Smooth muscle cell (in vitro differentiated cells): ENCODE measurements at regions not wholly inside any gene's neighbourhood (a gene's known extent, or its start where the extent isn't known, plus 50 kb on each side); places are given as distances from the start of the nearest gene placed in this dataset.

Experiments
- DNase-seq: peaks from one replicate; lab custom pipeline; 2025; ENCODE audit not compliant: unreplicated experiment; lab: John Stamatoyannopoulos, UW
- H2AFZ ChIP-seq: fragments of 200-600 bp; sonication (generic); 2 replicates; pipeline ENCODE4 v1.6.0; 2016; ENCODE audit warnings: antibody characterized with exemption, low read depth, mild to moderate bottlenecking
- H3F3A ChIP-seq: fragments of 200-600 bp; sonication (generic); 2 replicates; pipeline ENCODE4 v1.6.0; 2017; ENCODE audit warnings: antibody characterized with exemption, low read depth
- H3K27ac ChIP-seq: fragments of 200-600 bp; sonication (generic); 2 replicates; pipeline ENCODE4 v1.5.1; 2016; ENCODE audit warnings: low read depth, mild to moderate bottlenecking
- H3K27me3 ChIP-seq: fragments of 200-600 bp; sonication (generic); 2 replicates; pipeline ENCODE4 v1.6.1; 2016; ENCODE audit warnings: low read depth, mild to moderate bottlenecking
- H3K36me3 ChIP-seq: fragments of 200-600 bp; sonication (generic); 2 replicates; pipeline ENCODE4 v1.5.1; 2016; ENCODE audit warnings: low read depth
- H3K4me1 ChIP-seq: fragments of 200-600 bp; sonication (generic); 2 replicates; pipeline ENCODE4 v1.5.1; 2016; ENCODE audit warnings: low read depth
- H3K4me2 ChIP-seq: fragments of 200-600 bp; sonication (generic); 2 replicates; pipeline ENCODE4 v1.6.0; 2016; ENCODE audit warnings: mild to moderate bottlenecking
- H3K4me3 ChIP-seq: fragments of 200-600 bp; sonication (generic); 2 replicates; pipeline ENCODE4 v1.5.1; 2016; ENCODE audit warnings: mild to moderate bottlenecking
- H3K79me2 ChIP-seq: fragments of 200-600 bp; sonication (generic); 2 replicates; pipeline ENCODE4 v1.6.0; 2016; ENCODE audit warnings: low read depth, mild to moderate bottlenecking
- H3K9ac ChIP-seq: fragments of 200-600 bp; sonication (generic); 2 replicates; pipeline ENCODE4 v1.6.0; 2016; ENCODE audit warnings: low read depth
- H3K9me3 ChIP-seq: fragments of 200-600 bp; sonication (generic); replicated peaks from 2 replicates; pipeline ENCODE4 v1.5.1; 2016; ENCODE audit warnings: low read depth
- H4K20me1 ChIP-seq: fragments of 200-600 bp; sonication (generic); 2 replicates; pipeline ENCODE4 v1.6.0; 2016; ENCODE audit warnings: low read depth
- CTCF ChIP-seq: fragments of 200-600 bp; sonication (generic); IDR thresholded peaks from 2 replicates; pipeline ENCODE4 v1.5.1; 2017; ENCODE audit warnings: borderline replicate concordance, mild to moderate bottlenecking, antibody characterized with exemption; ENCODE audit not compliant: insufficient read depth, poor library complexity, severe bottlenecking
- WGBS: methylation state at CpG from one replicate; pipeline ENCODE4 v1.1.7; 2016; ENCODE audit warnings: low lambda C conversion rate; 5-methylcytosine and 5-hydroxymethylcytosine counted together

GRCh38 chr14:82354126-82354525, 820.5 kb upstream of the SEL1L start:
- H3K79me2 ChIP-seq, result no peaks in the 10 kb centered on the region
- H3K9ac ChIP-seq, result no peak overlapping the region
- no peaks in the 10 kb centered on the region for H4K20me1 ChIP-seq
- H3K9me3 ChIP-seq, result no peaks in the 10 kb centered on the region
- H3K36me3 ChIP-seq, result no peaks in the 10 kb centered on the region
- no peak overlapping the region for H2AFZ ChIP-seq
- no peak overlapping the region for H3K4me3 ChIP-seq
- TF ChIP-seq CTCF, result no peak
- no peak overlapping the region for H3K4me2 ChIP-seq
- no peak for DNase-seq
- no peaks in the 10 kb centered on the region for H3F3A ChIP-seq
- no peaks in the 10 kb centered on the region for H3K27me3 ChIP-seq
- no peak overlapping the region for H3K27ac ChIP-seq
- no peaks in the 10 kb centered on the region for H3K4me1 ChIP-seq

GRCh38 chr14:82359201-82359600, 825.5 kb upstream of the SEL1L start:
- H3K4me3 ChIP-seq, result no peak overlapping the region
- no peaks in the 10 kb centered on the region for H3F3A ChIP-seq
- H3K27me3 ChIP-seq, result no peaks in the 10 kb centered on the region
- no peaks in the 10 kb centered on the region for H3K4me1 ChIP-seq
- H3K9ac ChIP-seq, result no peak overlapping the region
- H3K27ac ChIP-seq, result no peak overlapping the region
- H3K79me2 ChIP-seq, result no peaks in the 10 kb centered on the region
- no peak overlapping the region for H2AFZ ChIP-seq
- WGBS, result 68% methylated on average over 3 of the region's 3 CpGs
- no peaks in the 10 kb centered on the region for H3K9me3 ChIP-seq
- no peaks in the 10 kb centered on the region for H4K20me1 ChIP-seq
- no peak for DNase-seq
- H3K36me3 ChIP-seq, result no peaks in the 10 kb centered on the region
- no peak for TF ChIP-seq CTCF
- no peak overlapping the region for H3K4me2 ChIP-seq

- H3K36me3 ChIP-seq, result no peaks in the 10 kb centered on the region
- no peaks in the 10 kb centered on the region for H3K79me2 ChIP-seq
- no peak overlapping the region for H3K9ac ChIP-seq
- no peaks in the 10 kb centered on the region for H4K20me1 ChIP-seq
- no peak for DNase-seq
- no peaks in the 10 kb centered on the region for H3K9me3 ChIP-seq
- TF ChIP-seq CTCF, result no peak
- H3F3A ChIP-seq, result no peaks in the 10 kb centered on the region
- H3K4me1 ChIP-seq, result no peaks in the 10 kb centered on the region
- H3K4me2 ChIP-seq, result no peak overlapping the region
- no peaks in the 10 kb centered on the region for H3K27me3 ChIP-seq
- no peak overlapping the region for H3K4me3 ChIP-seq
- H2AFZ ChIP-seq, result no peak overlapping the region
- no peak overlapping the region for H3K27ac ChIP-seq
These were observed 828.8 kb upstream of the SEL1L start for GRCh38 chr14:82362452-82362851.

- Histone ChIP-seq H3K4me2 (no peak overlapping the region), H4K20me1 (no peaks in the 10 kb centered on the region), H3K27me3 (no peaks in the 10 kb centered on the region), H3K4me1 (no peaks in the 10 kb centered on the region), H3K36me3 (no peaks in the 10 kb centered on the region), H3K9me3 (no peaks in the 10 kb centered on the region), H3F3A (no peaks in the 10 kb centered on the region), H3K9ac (no peak overlapping the region), H3K4me3 (no peak overlapping the region), H3K27ac (no peak overlapping the region), H3K79me2 (no peaks in the 10 kb centered on the region), H2AFZ (no peak overlapping the region)
- no peak for DNase-seq
- 95% methylated on average over 4 of the region's 4 CpGs for WGBS
- TF ChIP-seq CTCF, result no peak
These were observed 831.8 kb upstream of the SEL1L start for GRCh38 chr14:82365471-82365870.
